ENCODE measurements at regions not wholly inside any gene's neighbourhood (a gene's known extent, or its start where the extent isn't known, plus 50 kb on each side); places are given as distances from the start of the nearest gene placed in this dataset.

DNA sequence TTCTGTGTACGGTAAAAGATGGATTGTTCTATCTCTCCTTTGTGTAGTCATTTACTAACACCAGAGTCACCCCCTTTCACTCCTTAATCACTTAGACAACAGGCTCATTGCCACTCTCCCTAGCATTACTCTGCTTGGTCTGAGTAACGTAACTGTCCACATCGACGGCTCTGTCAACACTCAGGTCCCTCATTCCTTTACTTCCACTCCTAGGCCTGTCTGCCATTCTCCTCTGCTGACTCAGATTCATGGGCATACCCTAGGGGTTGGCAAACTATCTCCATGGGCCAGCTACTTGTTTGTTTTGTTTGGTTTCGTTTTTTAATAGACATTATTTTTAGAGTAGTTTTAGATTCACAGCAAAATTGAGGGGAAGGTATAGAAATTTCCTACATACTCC lies 243.9 kb downstream of the NR4A2 start:
- DNase-seq, result no peak

DNA sequence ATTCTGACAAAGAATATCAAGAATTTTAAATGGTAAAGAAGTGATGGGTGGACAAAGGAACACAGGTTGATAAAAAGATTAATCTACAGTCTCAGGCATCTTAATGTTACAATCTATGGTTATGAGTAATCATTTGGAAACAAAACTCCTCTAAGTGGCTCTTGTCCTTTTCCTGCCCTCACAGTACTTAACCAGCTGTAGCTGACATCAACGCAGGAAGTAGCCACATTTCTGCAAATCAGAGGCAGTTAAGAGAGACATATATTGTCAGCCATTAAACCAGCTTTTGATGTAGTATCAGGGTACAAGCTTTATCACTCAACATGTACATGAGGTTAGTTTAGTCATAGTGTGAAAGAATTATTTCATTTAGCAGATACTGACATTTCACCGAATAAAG lies 244.6 kb downstream of the NR4A2 start:
- no peak for DNase-seq

DNA sequence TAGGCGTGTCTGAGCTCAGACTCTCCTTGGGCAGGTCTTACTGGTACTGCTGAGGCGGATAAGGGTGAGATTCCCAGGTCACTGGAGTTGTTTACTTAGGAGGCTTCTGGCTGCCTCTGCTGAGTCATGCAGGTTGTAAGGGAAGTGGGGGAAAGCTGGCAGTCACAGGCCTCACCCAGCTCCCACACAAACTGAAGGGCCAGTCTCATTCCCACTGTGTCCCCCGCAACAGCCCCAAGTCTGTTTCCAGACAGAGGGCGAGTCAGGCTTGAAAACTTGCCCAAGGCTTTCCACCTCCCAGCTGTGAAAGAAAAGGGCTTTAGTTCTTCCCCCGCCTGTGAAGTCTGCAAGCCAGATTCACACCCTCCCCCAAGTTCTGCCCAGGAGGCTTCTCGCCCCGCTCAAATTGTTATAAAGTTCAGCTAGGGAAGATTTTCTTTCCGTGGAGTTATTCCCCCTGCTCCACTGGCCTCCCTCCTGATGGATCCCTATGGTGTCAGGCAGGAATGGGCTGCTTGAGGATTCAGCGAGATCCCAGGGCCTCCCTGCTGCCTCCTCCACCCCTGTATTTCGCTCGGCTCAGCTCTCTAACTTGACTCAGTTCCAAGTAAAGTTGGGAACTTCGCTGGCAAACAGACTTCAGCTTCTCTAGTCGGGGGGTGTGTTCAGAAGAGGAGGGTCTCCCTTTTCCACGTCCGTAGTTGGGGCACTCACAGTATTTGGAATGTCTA lies 248.6 kb downstream of the NR4A2 start:
- no peak for DNase-seq

DNA sequence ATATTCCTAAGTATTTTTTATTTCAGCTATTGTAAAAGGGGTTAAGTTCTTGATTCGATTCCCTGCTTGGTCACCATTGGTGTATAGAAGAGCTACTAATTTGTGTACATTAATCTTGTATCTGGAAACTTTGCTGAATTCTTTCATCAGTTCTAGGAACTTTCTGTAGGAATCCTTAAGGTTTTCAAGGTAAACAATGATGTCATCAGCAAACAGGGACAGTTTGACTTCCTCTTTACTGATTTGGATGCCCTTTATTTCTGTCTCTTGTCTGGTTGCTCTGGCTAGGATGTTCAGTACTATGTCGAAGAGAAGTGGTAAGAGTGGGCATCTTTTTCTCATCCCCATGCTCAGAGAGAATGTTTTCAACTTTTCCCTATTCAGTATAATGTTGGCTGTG lies 252.7 kb downstream of the NR4A2 start:
- DNase-seq, result no peak

DNA sequence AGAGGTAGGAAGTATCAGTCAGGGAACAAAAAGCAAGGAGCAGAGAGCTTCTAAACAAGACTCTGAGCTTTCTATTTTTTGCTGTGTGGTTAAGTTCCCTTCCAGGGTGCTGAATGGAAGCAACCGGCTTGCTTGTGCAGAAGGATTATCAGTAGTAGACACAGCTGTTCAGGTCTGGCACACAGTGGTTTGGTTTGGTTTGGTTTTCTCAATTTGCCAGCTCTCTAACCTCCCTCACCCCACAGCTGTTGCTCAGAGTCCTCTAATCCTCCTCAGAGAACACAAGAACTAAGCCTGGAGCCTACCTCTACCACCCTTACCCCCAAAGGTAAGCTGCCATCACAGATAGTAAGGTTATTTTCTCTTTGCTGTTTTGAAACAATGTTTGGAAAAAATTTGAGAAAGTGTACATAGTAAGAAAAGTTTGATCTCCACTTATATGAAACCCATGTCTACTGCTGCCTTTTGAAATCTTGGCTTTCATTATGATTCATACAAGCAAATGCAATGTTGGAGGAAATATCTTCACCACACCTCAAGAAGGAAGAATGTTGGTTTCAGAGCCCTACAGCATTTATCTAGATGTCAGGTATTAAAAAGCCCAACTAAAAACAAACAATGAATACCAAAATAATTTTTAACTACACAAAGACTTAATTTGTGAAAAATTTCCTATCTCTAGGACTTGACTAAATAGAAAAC lies 255.3 kb downstream of the NR4A2 start:
- DNase-seq, result no peak

DNA sequence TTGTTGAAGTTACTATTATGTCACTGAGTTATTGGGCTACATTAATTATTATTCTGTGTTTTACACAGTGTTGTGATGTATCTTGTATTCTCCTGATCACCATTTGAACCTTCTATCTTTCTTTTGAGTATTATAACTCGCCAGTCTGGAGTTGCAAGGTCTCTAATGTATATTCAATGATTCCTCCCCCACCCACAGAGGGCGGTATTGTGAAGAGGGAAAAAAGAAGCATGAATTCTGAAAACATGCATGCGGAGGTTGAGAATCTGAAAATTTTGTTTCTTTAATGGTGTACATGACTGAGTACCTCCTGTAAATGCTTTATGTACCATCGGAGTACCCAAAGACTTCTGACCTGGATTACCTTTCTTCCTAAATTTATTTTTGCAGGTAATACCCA lies 266.6 kb downstream of the NR4A2 start:
- no peak for DNase-seq

DNA sequence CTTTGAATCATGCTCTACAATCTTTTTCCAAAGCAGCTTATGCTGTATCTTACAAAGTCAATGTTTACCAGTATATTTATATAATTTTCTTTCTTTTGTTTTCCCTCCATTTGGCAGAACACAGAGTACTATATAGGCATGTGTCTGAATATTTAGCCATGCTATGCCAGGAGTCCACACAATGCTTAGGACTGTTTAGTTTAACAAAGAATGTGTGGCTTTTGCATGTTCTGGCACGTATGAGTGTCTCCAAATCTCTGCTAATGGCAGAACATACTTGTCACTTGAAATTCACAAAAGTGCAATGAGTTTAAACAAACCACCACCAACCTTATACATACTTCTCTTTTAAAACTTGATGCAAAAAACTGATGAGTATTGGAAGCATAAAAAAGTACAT lies 268.0 kb downstream of the NR4A2 start:
- no peak for DNase-seq

DNA sequence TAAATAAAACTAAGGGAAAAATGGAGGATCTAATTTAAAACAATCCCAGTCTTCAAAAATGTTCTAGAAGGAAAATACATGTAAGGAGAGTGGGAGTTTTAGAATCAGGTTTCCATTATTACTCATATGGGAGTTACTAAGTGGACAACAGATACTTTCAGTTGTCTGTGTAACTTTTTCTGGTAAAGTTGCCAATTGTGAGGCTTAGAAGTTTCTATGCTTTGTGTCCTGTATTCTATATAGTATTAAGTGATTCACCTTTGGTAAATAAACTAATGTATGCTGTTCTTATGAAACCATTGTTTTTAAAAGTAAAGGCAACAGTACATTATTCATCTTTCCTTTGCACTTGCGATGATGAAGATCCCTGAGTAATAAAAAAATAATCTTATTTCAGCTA lies 274.9 kb downstream of the NR4A2 start:
- DNase-seq, result no peak

DNA sequence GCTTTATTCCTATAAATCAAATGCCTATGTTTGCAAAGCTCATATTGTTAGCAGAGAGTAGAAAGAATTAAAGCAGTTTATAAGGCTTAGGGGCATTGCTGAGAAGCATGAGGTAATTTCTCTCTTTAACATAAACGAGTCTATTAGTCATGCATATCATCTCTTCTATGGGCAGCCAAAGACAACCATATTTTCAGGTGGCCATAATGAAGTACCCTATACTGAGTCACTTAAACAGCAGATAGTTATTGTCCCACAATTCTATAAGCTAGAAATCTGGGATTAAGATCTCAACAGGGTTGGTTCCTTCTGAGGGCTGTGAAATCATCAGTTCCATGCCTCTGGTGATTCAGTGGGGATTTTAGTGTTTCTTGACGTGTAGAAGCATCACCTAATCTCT lies 277.5 kb downstream of the NR4A2 start:
- DNase-seq, result no peak

DNA sequence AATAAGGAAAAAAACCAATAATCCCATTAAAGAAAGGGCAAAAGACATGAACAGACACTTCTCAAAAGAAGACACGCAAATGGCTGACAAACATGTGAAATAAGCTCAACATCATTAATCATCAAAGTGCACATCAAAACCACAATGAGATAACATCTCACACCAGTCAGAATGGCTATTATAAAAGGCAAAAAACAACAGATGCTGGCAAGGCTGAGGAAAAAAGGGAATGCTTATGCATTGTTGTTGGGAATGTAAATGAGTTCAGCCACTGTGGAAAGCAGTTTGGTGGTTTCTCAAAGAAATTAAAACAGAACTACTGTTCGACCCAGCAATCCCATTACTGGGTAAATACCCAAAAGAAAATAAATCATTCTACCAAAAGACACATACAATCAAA lies 285.6 kb downstream of the NR4A2 start:
- no peak for DNase-seq

DNA sequence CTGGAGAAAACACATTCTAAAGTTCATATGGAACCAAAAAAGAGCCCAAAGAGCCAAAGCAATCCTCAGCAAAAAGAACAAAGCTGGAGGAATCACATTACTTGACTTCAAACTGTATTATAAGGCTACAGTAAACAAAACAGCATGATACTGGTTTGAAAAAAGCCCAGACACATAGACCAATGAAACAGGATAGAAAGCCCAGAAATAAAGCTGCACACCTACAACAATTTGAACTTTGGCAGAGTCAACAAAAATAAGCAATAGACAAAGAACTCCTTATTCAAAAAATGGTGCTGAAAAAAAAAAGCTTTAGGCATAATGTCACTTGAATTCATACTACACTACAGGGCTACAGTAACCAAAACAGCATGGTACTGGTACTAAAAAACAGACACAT lies 289.6 kb downstream of the NR4A2 start:
- no peak for DNase-seq

DNA sequence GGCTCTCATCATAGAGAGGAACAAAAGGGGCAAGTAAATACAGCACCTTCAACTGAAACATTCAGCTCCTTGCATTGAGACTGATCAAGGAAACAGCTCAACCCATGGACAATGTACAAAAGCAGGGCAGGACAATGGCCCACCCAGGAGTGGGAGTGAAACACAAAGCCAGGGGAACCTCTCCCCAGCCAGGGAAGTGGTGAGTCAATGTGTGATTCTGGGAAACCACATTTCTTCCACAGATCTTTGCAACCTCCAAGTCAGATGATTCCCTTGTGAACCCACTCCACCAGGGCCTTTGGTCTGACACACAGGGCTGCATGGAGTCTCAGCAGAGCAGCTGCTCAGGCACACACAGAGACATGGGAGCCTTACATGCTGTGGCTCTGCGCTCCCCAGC lies 294.5 kb downstream of the NR4A2 start:
- DNase-seq, result no peak

DNA sequence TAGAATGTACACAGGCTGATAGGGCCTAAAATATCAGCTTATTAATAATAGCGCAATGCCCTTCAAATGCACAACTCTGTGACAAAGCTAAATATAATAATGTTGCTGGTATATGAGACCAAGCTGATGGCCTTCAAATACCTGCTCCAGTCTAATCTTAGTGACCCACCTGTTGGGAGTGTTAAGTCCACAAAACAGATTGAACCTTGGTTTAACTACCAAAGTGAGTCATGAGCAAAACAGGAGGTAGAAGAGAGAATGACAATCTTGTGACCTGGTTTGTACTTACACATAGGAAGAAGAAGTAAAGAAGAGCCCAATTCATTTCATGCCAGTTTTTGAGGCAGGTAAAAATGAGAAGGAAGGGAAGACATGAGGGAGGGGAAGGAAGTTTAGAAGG lies 295.0 kb downstream of the NR4A2 start:
- DNase-seq, result no peak

DNA sequence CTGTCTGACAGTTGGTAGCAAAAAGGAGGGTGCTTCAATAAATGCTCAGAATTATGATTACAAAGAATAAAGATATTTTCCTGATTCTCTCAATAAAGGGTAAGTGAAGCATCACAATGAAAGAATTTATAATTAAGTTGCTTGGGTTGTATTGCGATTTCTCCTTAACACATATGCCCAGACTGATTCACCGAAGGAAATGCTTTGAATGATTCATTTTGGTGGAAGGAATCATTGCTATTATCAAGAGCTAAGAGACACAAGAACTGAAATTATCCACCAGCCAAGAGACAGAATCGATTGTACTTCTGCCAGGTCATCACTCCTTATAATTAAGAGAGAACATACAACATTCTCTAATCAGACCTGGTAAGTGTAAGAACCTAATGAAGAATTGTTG lies 301.4 kb downstream of the NR4A2 start:
- DNase-seq, result no peak

DNA sequence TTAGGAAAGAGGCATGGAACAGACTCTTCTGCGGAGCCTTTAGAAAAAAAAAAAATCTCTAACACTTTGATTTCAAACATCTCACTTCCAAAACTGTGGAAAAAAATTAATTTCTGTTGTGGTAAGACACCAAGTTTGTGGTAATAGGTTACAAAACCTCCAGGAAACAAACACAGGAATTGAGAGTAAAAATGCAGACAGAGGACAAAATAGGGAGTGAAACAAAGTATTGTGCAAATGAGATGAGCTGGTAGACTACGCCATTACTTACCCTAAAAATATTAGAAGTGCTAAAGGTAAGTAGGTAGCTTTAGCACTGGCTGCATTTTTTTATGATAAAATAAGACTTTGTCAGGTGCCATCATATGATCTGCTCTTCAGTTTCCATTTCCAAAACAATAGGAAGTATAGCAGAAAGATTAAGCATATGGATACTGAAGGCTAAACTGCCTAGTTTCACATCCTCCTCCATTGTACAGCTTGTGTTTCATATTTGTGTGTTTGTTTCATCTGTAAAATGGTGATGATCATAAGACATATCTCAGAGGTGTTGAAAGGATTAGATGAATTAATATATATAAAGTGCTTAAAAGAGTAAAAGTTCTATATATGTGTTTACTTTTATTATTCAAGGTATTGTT lies 309.2 kb downstream of the NR4A2 start:
- no peak for DNase-seq

DNA sequence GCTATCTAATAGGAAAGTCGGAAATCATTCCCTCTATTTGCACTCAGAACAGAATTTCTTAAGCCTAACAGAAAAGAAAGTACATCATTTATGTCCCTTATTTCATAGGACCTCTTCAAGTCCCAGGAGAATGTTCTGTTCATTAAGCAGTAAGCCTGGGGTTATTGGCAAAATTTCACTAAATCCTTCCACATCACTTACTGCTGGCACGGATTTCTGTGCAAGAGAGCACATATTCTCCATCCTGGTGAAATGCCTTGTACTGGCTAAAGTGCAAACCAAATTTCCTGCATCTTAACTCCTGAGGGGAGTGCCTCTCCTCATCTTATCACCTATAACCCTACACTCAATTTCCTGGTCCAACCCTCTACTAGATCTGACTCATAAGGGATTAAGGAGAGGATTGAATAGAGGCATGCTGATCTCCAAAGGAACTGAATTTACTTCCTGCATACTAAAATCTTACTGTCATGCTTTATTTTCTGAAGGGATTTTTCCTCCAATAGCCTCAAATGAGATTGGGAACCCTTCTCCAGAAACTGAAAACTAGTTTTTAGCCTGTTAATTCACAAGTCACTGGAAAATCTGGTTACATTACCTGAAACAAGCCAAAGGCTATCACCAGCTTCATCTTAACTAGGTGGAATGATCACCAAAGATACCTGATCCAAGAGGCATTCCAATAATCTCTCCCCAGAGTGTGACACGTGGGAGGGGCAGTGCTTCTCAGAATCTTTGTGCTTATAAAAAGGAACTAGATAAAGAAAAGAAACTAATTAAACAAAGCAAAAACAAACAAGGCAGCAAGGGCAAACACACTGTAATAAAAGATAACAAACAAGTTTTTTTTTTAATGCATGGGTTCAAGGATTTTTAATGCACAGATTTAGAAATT lies 311.1 kb downstream of the NR4A2 start:
- no peak for DNase-seq

DNA sequence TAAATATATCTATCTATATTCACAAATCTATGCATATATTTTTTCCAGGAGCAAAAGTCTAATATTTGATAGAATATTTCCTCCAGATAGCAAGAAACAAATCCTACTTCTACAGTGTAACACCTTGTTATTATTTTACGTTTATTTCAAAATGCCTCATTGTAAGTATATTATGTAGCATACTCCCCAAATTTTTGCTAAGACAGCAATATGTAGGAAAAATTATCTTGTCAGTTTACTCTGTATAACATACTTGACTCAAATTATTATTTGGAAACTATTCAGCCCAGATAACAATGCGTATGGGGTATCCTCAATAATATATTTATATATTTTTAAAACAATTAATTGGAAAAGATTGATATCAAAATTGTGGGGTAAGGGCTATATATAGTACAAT lies 313.2 kb downstream of the NR4A2 start:
- DNase-seq, result no peak

DNA sequence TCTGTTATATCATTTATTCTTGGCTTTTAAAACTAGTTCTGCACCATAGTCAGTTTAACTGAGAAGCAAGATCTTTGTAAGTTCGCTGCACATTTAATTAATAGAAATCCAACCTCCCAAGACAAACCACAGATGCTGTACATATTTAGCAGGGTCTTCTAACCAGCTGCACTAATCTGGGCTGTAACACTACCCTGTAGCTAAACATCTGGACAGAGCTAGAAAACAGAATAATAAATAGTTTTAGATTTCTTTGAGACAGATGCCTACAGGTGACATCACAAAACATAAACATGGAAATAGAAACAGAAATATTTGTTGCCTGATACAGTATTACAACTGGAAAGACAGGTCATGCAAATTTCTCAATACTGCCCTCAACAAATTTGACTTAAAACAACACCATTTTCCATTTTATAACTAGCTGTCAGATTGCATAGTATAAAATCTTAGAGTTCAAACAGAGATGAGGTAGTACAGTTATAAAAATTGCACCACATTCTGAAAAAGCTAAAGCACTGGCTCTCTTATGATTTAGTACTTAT lies 315.1 kb downstream of the NR4A2 start:
- DNase-seq, result no peak

DNA sequence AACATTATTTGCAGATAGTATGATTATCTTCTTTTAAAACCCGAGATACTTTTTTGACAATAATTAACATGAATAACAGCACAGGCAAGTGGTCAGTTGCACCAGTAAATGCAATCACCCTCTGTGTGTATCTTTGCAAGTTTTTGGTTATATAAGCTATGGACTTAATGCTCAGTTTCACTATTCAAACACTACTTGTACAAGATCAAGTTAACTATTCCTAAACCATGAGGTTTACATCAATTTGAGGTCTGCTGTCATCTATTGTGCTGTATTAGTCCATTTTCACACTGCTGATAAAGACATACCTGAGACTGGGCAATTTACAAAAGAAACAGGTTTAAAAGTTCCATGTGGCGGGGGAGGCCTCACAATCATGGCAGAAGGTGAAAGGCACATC lies 323.2 kb downstream of the NR4A2 start:
- no peak for DNase-seq

DNA sequence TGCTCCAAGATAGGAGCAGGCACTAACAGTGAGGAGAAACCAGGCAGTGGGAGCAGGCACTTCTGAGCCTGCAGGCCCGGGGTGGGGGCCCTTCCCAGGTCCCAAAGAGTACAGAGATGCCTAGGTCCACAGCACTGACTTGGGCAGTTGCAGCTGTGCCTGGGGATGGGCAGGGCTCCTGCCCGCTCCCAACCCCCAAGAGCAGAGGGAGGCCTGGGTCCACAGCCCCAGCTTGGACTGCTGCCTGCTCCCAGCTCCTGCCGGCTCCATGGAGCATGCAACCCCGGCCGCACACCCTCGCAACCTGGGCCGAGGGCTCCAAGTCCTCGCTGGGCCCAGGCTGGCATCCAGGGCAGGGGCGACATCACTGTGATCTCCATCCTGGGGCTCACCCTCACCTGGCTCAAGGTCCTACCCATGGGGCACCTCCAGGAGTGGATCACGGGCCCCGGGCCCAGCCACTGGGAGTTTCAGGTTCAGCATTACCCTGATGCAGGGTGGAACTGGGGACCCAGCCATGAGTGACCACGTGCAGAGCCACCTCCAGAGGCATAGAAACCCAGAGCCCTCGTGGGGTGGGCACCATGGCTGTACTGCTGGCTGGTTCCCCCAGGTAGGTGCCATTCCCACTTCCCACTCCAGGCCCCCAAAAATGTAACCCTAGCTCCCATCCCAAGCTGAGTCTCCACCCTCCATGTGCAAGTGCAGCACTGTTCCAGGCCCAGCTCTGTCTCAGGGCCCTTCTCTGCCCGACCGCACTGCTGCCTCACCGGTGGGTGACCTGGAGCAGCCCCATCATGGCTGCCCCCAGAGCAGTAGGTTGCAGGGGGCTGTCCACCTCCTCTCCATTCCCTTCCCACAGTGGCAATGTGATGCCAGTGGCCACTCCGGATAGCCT lies 325.6 kb downstream of the NR4A2 start:
- DNase-seq, result no peak
